Hepatocyte (in vitro differentiated cells): ENCODE measurements at regions not wholly inside any gene's neighbourhood (a gene's known extent, or its start where the extent isn't known, plus 50 kb on each side); places are given as distances from the start of the nearest gene placed in this dataset.

Experiments used
- CTCF ChIP-seq: fragments of 200-600 bp; sonication (generic); IDR thresholded peaks from 2 replicates; pipeline ENCODE4 v1.5.1; 2016; ENCODE audit warnings: antibody characterized with exemption, mild to moderate bottlenecking; ENCODE audit not compliant: poor library complexity
- EZH2 ChIP-seq: fragments of 200-600 bp; sonication (generic); IDR thresholded peaks from 2 replicates; pipeline ENCODE4 v1.6.1; 2016; ENCODE audit warnings: antibody characterized with exemption, mild to moderate bottlenecking, borderline replicate concordance
- EZH2phosphoT487 ChIP-seq: fragments of 200-600 bp; sonication (generic); IDR thresholded peaks from one replicate; pipeline ENCODE4 v1.6.1; 2018; ENCODE audit warnings: antibody characterized with exemption, mild to moderate bottlenecking, low read depth, moderate library complexity; ENCODE audit not compliant: unreplicated experiment, severe bottlenecking

DNA sequence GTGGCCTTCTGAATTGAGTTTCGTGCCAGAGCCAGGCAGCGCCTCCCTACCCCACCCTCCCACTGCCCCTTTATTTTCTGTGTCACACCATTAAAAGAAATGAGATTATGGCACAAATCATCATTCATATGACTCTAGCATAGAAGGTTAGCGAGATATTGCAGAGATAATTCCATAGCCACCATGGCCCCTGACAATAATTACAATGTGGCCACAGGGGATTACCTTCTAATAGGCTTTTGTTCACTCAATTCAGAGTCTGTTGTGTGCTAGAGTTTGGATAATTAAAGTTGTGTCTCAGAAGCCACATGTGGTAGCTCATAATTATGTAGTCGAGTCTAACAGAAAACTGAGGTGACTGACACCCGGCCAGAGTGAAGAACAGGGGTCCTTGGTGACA lies 428.1 kb downstream of the ARHGEF28 start:
- TF ChIP-seq CTCF (no peak), EZH2 (no peak), EZH2phosphoT487 (no peak)
